Lower leg skin (tissue), 4 donors: ENCODE measurements at regions not wholly inside any gene's neighbourhood (a gene's known extent, or its start where the extent isn't known, plus 50 kb on each side); places are given as distances from the start of the nearest gene placed in this dataset.

ENCODE experiments used
- DNase-seq, 2 donors: peaks; one replicate each; pipeline ENCODE4 v3.0.0-alpha.2; 2019; ENCODE audit warnings: low spot score in 2 of 2
- H3K4me3 ChIP-seq: fragments of 200-600 bp; sonication (generic); 2 replicates; pipeline ENCODE4 v1.5.1; 2017; ENCODE audit warnings: mild to moderate bottlenecking, low read depth; ENCODE audit not compliant: poor library complexity, severe bottlenecking
- POLR2A ChIP-seq, 2 donors: fragments of 450-650 bp; IDR thresholded peaks; one replicate each; pipeline ENCODE4 v1.6.1; 2016 to 2017; ENCODE audit warnings: antibody characterized with exemption in 2 of 2, mild to moderate bottlenecking in 1 of 2, moderate library complexity in 1 of 2
- WGBS, 2 donors: methylation state at CpG; one replicate each; pipeline ENCODE4 v1.1.5; 2018; 5-methylcytosine and 5-hydroxymethylcytosine counted together
- intact Hi-C: fragments of 100-400 bp; cut with DNase I; formaldehyde crosslinking; loops from one replicate; pipeline ENCODE4 v1.15.0; 2023; ENCODE audit warnings: low total_unique reads
- TF ChIP-seq, protein P1 (sequence below), 3 donors: fragments of 450-650 bp; IDR thresholded peaks; one replicate each; pipeline ENCODE4 v1.5.1; 2016; ENCODE audit warnings: antibody characterized with exemption in 3 of 3, mild to moderate bottlenecking in 3 of 3, moderate library complexity in 2 of 3

DNA sequence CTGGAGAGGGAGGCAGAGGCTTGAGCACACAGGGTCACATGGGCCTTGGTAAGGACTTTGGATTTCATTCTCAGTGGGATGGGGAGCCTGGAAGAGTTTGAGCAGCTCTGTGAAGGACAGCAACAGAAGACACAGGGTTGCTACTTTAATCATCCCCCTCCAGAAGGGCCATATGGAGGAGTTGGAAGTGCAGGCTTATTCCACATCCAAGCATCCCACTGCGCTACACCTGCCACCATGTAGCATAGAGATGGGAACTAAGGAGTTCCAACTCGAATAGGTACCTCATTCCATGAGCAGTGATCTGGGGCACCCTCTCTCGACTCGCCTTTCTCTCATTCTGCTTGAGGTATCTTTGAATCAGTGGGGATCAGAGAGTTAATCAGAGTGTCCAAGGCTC is 54.0 kb upstream of the CTTNBP2NL start:
- intact Hi-C loops = no loop called here
- TF ChIP-seq, protein P1, sequence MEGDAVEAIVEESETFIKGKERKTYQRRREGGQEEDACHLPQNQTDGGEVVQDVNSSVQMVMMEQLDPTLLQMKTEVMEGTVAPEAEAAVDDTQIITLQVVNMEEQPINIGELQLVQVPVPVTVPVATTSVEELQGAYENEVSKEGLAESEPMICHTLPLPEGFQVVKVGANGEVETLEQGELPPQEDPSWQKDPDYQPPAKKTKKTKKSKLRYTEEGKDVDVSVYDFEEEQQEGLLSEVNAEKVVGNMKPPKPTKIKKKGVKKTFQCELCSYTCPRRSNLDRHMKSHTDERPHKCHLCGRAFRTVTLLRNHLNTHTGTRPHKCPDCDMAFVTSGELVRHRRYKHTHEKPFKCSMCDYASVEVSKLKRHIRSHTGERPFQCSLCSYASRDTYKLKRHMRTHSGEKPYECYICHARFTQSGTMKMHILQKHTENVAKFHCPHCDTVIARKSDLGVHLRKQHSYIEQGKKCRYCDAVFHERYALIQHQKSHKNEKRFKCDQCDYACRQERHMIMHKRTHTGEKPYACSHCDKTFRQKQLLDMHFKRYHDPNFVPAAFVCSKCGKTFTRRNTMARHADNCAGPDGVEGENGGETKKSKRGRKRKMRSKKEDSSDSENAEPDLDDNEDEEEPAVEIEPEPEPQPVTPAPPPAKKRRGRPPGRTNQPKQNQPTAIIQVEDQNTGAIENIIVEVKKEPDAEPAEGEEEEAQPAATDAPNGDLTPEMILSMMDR (IDR thresholded peaks at IDR 0.05) = no peak
- TF ChIP-seq POLR2A (IDR thresholded peaks at IDR 0.05) = no peak
- H3K4me3 ChIP-seq = no peak overlapping the region
- no peak for DNase-seq
- WGBS, 2 donors = 83 to 89% methylated on average over 4 of the region's 4 CpGs

DNA sequence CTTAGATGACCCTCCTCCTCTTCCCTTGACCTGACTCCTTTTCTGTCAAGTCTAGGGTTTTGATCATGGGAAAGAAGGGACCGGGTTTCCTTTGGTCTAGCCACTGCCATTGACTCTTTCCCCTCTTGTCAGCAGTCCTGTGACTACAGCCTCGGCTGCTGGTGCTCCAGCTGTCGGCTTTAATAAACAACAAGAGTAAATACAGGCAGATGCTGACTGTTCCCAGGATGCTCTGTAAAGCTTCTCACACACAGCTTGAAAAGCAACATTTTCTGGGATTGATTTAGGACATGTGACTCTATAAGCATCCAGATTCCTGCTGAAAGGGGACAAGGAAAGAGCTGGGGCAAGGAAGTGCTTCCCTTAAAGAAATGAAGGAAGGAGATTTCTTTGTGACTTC is 53.5 kb upstream of the CTTNBP2NL start:
- intact Hi-C loops = no loop called here
- no peak overlapping the region for H3K4me3 ChIP-seq
- 44 to 65% methylated on average over 3 of the region's 3 CpGs for whole genome bisulfite sequencing, 2 donors
- TF ChIP-seq, protein P1 (IDR thresholded peaks at IDR 0.05) = no peak
- no peak for TF ChIP-seq POLR2A (IDR thresholded peaks at IDR 0.05)
- DNase-seq = no peak

DNA sequence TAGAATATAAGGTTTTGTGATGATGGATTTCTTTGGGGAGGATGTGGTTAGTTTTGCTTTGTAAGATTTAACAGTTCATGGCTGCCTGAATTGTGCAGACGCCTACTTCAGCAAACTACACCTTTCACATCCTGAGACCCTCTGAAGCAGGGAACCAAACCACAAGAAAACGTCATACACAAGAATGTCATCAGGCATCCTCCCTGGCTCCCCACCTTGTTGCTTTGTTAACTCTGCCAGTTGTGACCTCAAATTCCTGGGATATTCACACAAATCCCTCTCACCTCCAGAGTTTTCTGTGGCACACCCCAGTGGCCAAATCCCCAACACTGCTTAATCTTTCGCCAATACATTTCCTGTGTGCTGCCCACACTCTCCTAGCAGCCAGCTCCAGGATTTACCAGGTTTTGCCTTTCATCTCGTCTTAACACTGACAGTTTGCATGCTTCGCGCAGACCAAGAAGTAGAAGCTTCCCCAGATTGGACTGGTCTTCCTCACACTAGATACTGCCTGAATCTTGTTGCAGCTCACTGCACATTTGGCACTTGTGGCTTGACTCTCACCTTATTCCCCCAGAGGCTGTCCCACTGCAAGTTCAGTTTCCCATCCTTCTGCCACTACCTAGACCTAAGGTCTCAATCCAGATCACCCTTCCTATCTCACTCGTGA is 51.1 kb upstream of the CTTNBP2NL start:
- TF ChIP-seq, protein P1 (IDR thresholded peaks at IDR 0.05) = no peak
- TF ChIP-seq POLR2A (IDR thresholded peaks at IDR 0.05) = no peak
- no peak for DNase-seq
- WGBS, 2 donors = 56 to 72% methylated on average over 7 of the region's 7 CpGs
- intact Hi-C loops = no loop called here
- H3K4me3 ChIP-seq = no peak overlapping the region
